ENCODE measurements at regions not wholly inside any gene's neighbourhood (a gene's known extent, or its start where the extent isn't known, plus 50 kb on each side); places are given as distances from the start of the nearest gene placed in this dataset.

DNA sequence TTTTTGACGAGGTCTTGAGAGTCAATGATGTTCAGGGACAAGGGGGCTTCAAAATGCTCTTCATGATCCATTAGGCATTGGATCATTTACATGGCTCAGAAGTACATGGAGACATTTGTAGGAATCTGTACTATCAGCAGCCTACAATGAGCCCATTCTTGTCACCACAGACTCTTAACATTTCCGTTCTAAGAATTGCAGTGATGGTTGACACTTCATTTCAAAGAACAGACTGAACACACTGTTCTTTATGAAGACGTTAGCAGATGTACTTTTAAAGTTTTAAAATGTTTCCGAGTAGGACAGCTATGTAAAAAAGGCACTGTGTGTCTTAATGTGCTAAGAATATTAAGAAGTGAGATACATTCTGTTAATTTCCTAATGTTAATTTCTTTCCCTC is 97.3 kb upstream of the GOT2 start:
- Histone ChIP-seq H3K27me3 (replicated peaks; ENCODE audit: control insufficient read depth, insufficient read depth, low read length) (no peaks in the 10 kb centered on the region), H3K36me3 (ENCODE audit: control insufficient read depth, insufficient read depth, low read length) (no peaks in the 10 kb centered on the region), H3K4me3 (replicated peaks; ENCODE audit: low read depth, low read length) (no peak overlapping the region)
- no peak for DNase-seq (ENCODE audit: extremely low read depth, insufficient read length)
- TF ChIP-seq, protein P1, sequence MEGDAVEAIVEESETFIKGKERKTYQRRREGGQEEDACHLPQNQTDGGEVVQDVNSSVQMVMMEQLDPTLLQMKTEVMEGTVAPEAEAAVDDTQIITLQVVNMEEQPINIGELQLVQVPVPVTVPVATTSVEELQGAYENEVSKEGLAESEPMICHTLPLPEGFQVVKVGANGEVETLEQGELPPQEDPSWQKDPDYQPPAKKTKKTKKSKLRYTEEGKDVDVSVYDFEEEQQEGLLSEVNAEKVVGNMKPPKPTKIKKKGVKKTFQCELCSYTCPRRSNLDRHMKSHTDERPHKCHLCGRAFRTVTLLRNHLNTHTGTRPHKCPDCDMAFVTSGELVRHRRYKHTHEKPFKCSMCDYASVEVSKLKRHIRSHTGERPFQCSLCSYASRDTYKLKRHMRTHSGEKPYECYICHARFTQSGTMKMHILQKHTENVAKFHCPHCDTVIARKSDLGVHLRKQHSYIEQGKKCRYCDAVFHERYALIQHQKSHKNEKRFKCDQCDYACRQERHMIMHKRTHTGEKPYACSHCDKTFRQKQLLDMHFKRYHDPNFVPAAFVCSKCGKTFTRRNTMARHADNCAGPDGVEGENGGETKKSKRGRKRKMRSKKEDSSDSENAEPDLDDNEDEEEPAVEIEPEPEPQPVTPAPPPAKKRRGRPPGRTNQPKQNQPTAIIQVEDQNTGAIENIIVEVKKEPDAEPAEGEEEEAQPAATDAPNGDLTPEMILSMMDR (IDR thresholded peaks at IDR 0.05; ENCODE audit: insufficient read depth, low read length, poor library complexity, severe bottlenecking): no peak

GRCh38 chr16:58828901-58829545 is 94.9 kb upstream of the GOT2 start:
- no peak for DNase-seq (ENCODE audit: extremely low read depth, insufficient read length)
- H3K4me3 ChIP-seq (replicated peaks; ENCODE audit: low read depth, low read length): no peak overlapping the region

DNA sequence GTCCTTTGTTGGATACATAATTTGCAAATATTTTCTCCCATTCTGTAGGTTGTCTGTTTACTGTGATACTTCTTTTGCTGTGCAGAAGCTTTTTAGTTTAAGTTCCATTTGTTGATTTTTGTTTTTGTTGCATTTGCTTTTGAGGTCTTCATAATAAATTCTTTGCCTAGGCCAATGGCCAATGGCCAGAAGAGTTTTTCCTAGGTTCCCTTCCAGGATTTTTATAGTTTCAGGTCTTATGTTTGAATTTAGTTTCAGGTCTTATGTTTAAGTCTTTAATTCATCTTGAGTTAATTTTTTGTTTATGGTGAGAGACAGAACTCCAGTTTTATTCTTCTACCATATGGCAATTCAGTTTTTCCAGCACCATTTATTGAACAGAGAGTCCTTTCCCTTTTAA is 90.1 kb upstream of the GOT2 start:
- Histone ChIP-seq H3K36me3 (ENCODE audit: control insufficient read depth, insufficient read depth, low read length) (no peaks in the 10 kb centered on the region), H3K27me3 (replicated peaks; ENCODE audit: control insufficient read depth, insufficient read depth, low read length) (no peaks in the 10 kb centered on the region), H3K4me3 (replicated peaks; ENCODE audit: low read depth, low read length) (no peak overlapping the region)
- DNase-seq (ENCODE audit: extremely low read depth, insufficient read length): no peak
- TF ChIP-seq, protein P1 (IDR thresholded peaks at IDR 0.05; ENCODE audit: insufficient read depth, low read length, poor library complexity, severe bottlenecking): no peak

More at GRCh38 chr16:58828901-58829545, 94.9 kb upstream of the GOT2 start:
- TF ChIP-seq, protein P1 (IDR thresholded peaks at IDR 0.05; ENCODE audit: insufficient read depth, low read length, poor library complexity, severe bottlenecking): no peak
- H3K36me3 ChIP-seq (ENCODE audit: control insufficient read depth, insufficient read depth, low read length): no peaks in the 10 kb centered on the region
- H3K27me3 ChIP-seq (replicated peaks; ENCODE audit: control insufficient read depth, insufficient read depth, low read length): no peaks in the 10 kb centered on the region

- TF ChIP-seq, protein P1 (IDR thresholded peaks at IDR 0.05; ENCODE audit: insufficient read depth, low read length, poor library complexity, severe bottlenecking): no peak
- Histone ChIP-seq H3K27me3 (replicated peaks; ENCODE audit: control insufficient read depth, insufficient read depth, low read length) (no peaks in the 10 kb centered on the region), H3K4me3 (replicated peaks; ENCODE audit: low read depth, low read length) (no peak overlapping the region), H3K36me3 (ENCODE audit: control insufficient read depth, insufficient read depth, low read length) (no peaks in the 10 kb centered on the region)
- DNase-seq (ENCODE audit: extremely low read depth, insufficient read length): no peak
Measured at GRCh38 chr16:58821886-58822285, 87.8 kb upstream of the GOT2 start.

GRCh38 chr16:58820411-58820810 is 86.3 kb upstream of the GOT2 start:
- H3K4me3 ChIP-seq (replicated peaks; ENCODE audit: low read depth, low read length): no peak overlapping the region
- TF ChIP-seq, protein P1 (IDR thresholded peaks at IDR 0.05; ENCODE audit: insufficient read depth, low read length, poor library complexity, severe bottlenecking): no peak
- H3K36me3 ChIP-seq (ENCODE audit: control insufficient read depth, insufficient read depth, low read length): no peaks in the 10 kb centered on the region
- no peaks in the 10 kb centered on the region for H3K27me3 ChIP-seq (replicated peaks; ENCODE audit: control insufficient read depth, insufficient read depth, low read length)
- DNase-seq (ENCODE audit: extremely low read depth, insufficient read length): no peak

Data from GM06990 (cell line).